HUES64 (cell line): ENCODE measurements at regions not wholly inside any gene's neighbourhood (a gene's known extent, or its start where the extent isn't known, plus 50 kb on each side); places are given as distances from the start of the nearest gene placed in this dataset.

Experiments
- H3K27ac ChIP-seq: 2 replicates; pipeline ENCODE4 v1.7.0; 2013; ENCODE audit warnings: low read depth, low read length, inconsistent platforms
- H3K27me3 ChIP-seq: 2 replicates; pipeline ENCODE4 v1.6.1; 2013; ENCODE audit warnings: mild to moderate bottlenecking, low read length; ENCODE audit not compliant: insufficient read depth
- H3K36me3 ChIP-seq: 2 replicates; pipeline ENCODE4 v1.6.1; 2013; ENCODE audit warnings: mild to moderate bottlenecking, low read length; ENCODE audit not compliant: insufficient read depth
- H3K4me1 ChIP-seq: 2 replicates; pipeline ENCODE4 v1.6.1; 2013; ENCODE audit warnings: mild to moderate bottlenecking, low read length, moderate library complexity; ENCODE audit not compliant: insufficient read depth
- H3K4me3 ChIP-seq: 2 replicates; pipeline ENCODE4 v1.5.1; 2013; ENCODE audit warnings: mild to moderate bottlenecking, low read length, moderate library complexity
- H3K9ac ChIP-seq: 2 replicates; pipeline ENCODE4 v1.6.1; 2013; ENCODE audit warnings: mild to moderate bottlenecking, low read depth, low read length
- H3K9me3 ChIP-seq: 2 replicates; pipeline ENCODE4 v1.6.1; 2013; ENCODE audit warnings: low read depth, low read length; ENCODE audit not compliant: insufficient read depth
- WGBS: fragments of 150-250, 120-280 bp; methylation state at CpG from one replicate; pipeline ENCODE4 v1.1.7; 2013; ENCODE audit warnings: missing lambda C conversion rate; 5-methylcytosine and 5-hydroxymethylcytosine counted together

DNA sequence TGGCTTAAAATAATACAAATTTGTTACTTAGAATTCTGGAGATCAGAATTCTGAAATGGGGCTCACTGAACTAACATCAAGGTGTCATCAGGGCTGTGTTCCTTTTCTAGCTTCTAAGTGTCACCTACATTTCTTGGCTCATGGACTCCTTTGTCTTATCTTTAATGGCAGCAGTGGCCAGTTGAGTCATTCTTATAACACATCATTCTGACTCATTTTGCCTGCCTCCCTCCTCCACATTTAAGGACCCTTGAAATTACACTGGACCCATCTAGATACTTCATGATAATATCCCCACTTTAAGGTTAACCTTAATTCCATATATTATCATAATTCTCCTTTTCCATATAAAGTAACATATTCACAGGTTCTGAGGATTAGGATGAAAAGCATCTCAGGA lies 215.9 kb downstream of the GUCY2F start:
- Histone ChIP-seq H3K4me3 (no peak overlapping the region), H3K9me3 (no peaks in the 10 kb centered on the region), H3K4me1 (no peaks in the 10 kb centered on the region), H3K27me3 (no peaks in the 10 kb centered on the region), H3K9ac (no peak overlapping the region), H3K27ac (no peak overlapping the region), H3K36me3 (no peaks in the 10 kb centered on the region)

DNA sequence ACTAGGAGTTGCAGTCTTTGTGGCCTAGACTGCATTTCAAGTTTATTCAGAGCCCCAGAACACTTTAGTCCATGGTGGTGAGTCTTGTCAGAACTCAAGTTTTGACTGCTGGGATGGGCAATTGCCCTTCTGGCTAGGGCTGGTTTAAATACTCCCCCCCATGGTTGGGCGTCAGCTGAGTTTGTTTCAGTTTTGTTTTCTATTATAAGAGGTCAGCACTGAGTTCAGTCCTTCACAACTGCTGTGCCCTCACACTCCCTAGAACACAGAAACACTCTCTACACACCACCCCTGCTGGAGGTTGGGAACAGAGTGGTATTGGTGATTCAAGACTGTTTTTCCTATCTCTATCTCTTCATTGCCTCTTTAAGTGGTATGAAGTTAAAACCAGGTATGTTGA lies 217.0 kb downstream of the GUCY2F start:
- H3K9ac ChIP-seq, result no peak overlapping the region
- no peaks in the 10 kb centered on the region for H3K4me1 ChIP-seq
- H3K36me3 ChIP-seq, result no peaks in the 10 kb centered on the region
- H3K4me3 ChIP-seq, result no peak overlapping the region
- no peaks in the 10 kb centered on the region for H3K9me3 ChIP-seq
- no peaks in the 10 kb centered on the region for H3K27me3 ChIP-seq
- 100% methylated on average over 1 of the region's 1 CpG for WGBS
- no peak overlapping the region for H3K27ac ChIP-seq

DNA sequence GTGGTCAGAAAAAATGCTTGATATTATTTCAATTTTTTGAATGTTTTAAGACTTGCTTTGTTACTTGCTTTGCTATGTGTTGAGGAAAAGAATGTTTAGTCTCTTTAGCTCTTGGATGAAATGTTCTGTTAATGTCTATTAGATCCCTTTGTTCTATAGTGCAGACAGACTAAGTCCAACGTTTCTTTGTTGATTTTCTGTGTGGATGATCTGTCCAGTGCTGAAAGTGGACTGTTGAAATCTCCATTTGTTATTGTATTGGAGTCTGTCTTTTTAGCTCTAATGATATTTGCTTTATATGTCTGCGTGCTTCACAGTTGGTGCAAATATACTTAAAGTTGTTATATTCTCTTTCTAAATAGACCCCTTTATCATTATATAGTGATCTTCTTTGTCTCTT lies 220.6 kb downstream of the GUCY2F start:
- H3K4me3 ChIP-seq, result no peak overlapping the region
- no peaks in the 10 kb centered on the region for H3K27me3 ChIP-seq
- no peaks in the 10 kb centered on the region for H3K9me3 ChIP-seq
- H3K4me1 ChIP-seq, result no peaks in the 10 kb centered on the region
- no peaks in the 10 kb centered on the region for H3K36me3 ChIP-seq
- 82% methylated on average over 1 of the region's 2 CpGs for WGBS
- no peak overlapping the region for H3K27ac ChIP-seq
- H3K9ac ChIP-seq, result no peak overlapping the region

DNA sequence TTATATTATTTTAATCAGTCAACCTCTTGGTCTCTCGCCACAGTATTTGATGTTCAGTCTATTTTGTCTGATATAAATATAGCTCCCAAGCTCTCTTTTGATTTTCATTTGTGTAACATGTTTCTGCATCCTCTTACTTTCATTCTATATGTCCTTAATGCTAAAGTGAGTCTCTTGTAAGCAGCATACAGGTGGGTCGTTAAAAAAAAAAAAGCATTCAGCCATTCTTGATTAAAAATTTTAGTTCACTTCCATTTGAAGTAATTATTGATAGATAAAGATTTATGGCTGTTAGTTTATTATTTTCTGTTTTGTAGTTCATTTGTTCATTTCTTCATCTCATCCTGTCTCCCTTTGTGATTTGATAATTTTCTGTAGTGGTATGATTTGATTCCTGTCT lies 229.1 kb downstream of the GUCY2F start:
- H3K4me1 ChIP-seq, result no peaks in the 10 kb centered on the region
- H3K4me3 ChIP-seq, result no peak overlapping the region
- H3K27ac ChIP-seq, result no peak overlapping the region
- no CpG with 5 or more reads among the region's 2 CpGs for WGBS
- H3K9me3 ChIP-seq, result 0 out of 2 replicates have a peak, but pooled peaks cover 3% of the 10 kb centered on the region
- no peaks in the 10 kb centered on the region for H3K27me3 ChIP-seq
- no peaks in the 10 kb centered on the region for H3K36me3 ChIP-seq
- no peak overlapping the region for H3K9ac ChIP-seq

DNA sequence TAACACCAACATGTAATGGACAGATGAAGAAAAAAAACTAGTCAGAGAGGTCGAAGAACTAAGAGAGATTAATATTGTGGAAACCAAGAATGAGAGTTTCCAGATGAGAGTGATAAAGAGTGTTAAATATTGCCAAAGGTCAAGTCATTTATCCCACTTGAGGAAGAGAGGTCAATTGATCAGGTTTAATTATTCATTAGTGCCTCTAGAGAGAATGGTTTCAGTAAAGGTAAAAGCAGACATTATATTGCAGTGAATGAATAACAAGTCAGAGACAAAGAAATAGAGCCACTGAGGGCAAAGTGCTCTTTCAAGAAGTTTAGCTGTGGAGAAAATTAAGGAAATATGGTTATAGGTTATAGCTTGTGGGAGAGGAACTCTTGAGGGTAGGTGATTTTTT lies 263.1 kb downstream of the GUCY2F start:
- 0% methylated on average over 1 of the region's 1 CpG for WGBS
- Histone ChIP-seq H3K9ac (no peak overlapping the region), H3K36me3 (no peaks in the 10 kb centered on the region), H3K4me1 (no peaks in the 10 kb centered on the region), H3K4me3 (no peak overlapping the region), H3K27ac (no peak overlapping the region), H3K9me3 (no peaks in the 10 kb centered on the region), H3K27me3 (no peaks in the 10 kb centered on the region)

DNA sequence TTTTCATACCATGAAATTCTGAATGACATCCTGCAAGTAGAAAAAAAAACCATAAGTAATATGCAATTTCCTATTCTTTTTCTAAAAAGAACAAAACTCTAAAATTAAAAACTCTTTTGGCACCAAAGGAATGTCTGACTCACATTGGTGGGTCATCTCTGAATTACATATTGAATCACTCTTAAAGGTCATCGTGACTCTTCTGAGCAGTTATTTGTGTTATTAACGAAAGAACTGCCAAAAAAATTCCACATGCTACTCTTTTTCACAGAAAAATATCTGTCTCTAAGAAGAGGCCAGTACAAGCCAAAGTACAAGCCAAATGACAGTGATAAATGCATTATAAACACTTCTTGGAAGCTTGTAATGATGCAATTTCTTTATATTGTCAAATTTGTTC lies 282.2 kb downstream of the GUCY2F start:
- no peaks in the 10 kb centered on the region for H3K27me3 ChIP-seq
- H3K27ac ChIP-seq, result no peak overlapping the region
- H3K4me3 ChIP-seq, result no peak overlapping the region
- H3K4me1 ChIP-seq, result no peaks in the 10 kb centered on the region
- WGBS, result 96% methylated on average over 2 of the region's 2 CpGs
- no peak overlapping the region for H3K9ac ChIP-seq
- no peaks in the 10 kb centered on the region for H3K36me3 ChIP-seq
- H3K9me3 ChIP-seq, result no peaks in the 10 kb centered on the region

DNA sequence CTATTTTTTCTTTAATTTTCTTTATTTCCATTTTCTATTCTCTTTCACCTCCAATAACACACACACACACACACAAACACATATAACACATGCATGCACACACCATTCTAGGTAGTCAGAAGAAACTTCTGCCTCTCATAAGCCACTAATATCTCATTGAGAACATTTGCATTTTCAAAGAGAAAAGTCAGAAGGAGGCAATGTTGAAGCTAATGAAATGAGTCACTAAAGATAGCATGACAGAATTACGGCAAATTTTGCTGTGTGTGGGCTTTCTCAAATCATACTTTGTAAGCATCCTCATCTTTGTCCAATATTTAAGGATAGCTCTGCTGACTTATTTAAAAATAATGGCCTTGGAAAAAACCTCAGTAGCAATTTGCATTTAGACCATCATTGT lies 291.3 kb downstream of the GUCY2F start:
- Histone ChIP-seq H3K27me3 (no peaks in the 10 kb centered on the region), H3K27ac (no peak overlapping the region), H3K4me1 (peaks cover 12% of the 10 kb centered on the region), H3K9me3 (no peaks in the 10 kb centered on the region), H3K36me3 (no peaks in the 10 kb centered on the region), H3K9ac (no peak overlapping the region), H3K4me3 (no peak overlapping the region)
- no CpG with 5 or more reads among the region's 1 CpG for WGBS

DNA sequence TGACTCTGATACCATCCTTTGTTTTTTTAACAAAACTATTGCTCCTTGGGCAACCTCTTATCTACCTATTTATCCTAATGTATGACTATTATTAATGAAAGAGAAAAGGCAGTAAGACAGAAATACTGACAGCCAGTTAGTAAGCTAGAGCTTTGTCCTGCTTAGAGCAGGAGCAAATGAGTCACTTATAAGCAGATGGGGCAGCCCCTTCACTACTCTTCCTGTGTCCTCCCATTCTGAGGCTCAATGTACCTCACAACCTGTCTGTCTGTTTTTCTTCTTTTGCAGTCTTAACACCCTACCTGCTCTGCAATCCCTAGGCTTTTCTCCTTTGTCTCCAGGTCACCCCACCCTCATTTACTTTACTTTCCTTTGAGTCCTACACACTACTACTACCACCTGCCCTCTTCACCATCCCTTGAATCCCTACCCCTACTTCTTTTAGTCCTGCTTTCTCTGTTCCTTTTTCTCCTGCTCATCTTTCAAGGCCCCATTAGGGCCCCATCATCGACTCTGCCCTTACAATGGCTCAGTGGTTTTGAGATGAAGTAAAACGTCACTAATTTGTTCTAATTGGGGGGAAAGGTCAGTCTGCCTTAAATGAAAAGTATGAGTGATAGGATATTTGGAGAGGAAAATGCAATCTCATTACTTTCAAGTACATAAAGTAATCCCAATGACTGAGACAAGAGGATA lies 294.3 kb downstream of the GUCY2F start:
- Histone ChIP-seq H3K27me3 (no peaks in the 10 kb centered on the region), H3K9ac (no peak overlapping the region), H3K4me3 (no peak overlapping the region), H3K9me3 (no peaks in the 10 kb centered on the region), H3K4me1 (peaks cover 28% of the 10 kb centered on the region), H3K36me3 (no peaks in the 10 kb centered on the region), H3K27ac (no peak overlapping the region)
- 91% methylated on average over 2 of the region's 2 CpGs for WGBS

DNA sequence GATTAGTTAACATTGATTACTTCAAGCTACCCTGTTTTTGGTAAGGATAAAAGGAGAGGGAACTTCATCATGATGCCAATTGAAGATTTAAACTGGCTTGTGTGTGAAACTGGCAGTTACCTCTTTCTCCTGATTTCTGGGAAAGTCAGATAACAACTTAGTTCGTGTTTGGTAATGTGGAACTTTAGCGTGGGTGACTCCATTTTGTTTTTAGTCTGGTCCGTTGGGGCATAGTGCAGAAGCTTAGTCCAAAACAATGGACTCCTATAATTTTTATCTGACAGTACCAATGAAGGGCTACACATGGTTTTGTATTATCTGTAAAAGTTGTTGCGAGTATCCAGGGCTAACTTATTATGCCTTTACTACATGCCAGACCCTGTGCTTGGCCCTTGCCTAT lies 294.9 kb downstream of the GUCY2F start:
- no peak overlapping the region for H3K4me3 ChIP-seq
- WGBS, result 98% methylated on average over 3 of the region's 4 CpGs

DNA sequence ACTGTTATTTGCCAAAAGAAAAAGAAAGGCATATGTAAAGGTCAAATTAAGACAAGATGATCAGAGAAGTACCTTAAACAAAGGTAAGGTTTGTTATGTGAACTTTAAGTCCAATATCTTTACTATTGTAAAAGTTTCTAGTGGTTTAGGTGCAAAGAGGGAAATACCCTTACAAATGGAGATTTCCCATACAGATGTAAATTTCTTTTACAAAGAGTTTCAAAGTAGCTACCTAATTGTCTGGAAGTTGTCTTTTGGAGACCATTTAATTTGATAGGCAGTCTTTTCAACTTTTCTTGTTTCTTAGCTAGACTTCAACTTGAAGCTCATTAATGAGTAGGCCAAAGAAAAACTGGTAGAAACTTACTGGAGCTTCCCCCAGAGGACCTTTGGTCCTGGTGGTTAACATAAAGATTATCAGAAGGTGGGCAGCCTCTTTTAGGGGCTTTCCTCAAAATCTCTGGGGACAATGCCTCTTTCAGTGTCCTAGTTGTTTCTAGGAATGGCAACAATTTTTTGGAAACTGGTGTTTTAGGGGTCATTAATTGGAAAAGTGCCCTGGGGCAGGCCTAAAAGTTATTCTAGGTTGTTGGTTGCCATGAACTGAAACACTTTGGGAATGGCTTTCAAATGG lies 297.3 kb downstream of the GUCY2F start:
- Histone ChIP-seq H3K36me3 (no peaks in the 10 kb centered on the region), H3K9ac (peak overlapping the region; percentile 44; the same call in 1 of the 2 replicates), H3K9me3 (no peaks in the 10 kb centered on the region), H3K4me3 (no peak overlapping the region), H3K27ac (peak overlapping the region; percentile 95), H3K4me1 (peaks cover 28% of the 10 kb centered on the region), H3K27me3 (no peaks in the 10 kb centered on the region)

More for the DNA sequence above, 294.9 kb downstream of the GUCY2F start:
- H3K4me1 ChIP-seq, result peaks cover 28% of the 10 kb centered on the region
- no peak overlapping the region for H3K27ac ChIP-seq
- no peaks in the 10 kb centered on the region for H3K27me3 ChIP-seq
- H3K9ac ChIP-seq, result no peak overlapping the region
- H3K36me3 ChIP-seq, result no peaks in the 10 kb centered on the region
- no peaks in the 10 kb centered on the region for H3K9me3 ChIP-seq

DNA sequence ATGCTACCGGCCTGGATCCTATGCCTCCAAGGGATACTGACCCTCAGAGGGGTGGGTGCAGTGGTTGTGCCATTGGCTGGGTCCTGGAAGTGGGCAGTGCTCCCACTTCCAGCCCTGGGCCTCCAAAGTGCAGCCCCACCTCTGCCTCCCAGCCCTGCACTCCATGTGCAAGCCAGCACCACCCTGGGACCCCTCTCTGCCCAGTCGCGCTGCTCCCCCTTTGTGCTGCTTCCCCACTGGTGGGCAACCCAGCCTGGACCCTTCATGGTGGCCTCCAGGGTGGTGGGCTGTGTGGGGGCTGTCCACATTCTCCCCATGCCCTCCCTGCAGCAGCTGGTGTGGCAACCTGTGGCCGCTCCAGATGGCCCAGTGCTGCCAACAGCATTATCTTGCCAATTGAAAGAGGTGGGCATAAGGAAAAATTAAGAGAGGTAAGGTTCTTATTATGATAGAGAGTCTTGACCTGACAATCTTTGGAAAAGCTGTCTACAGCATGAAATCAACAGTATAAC lies 309.7 kb downstream of the GUCY2F start:
- Histone ChIP-seq H3K27me3 (no peaks in the 10 kb centered on the region), H3K36me3 (no peaks in the 10 kb centered on the region), H3K4me1 (no peaks in the 10 kb centered on the region), H3K4me3 (no peak overlapping the region), H3K9me3 (no peaks in the 10 kb centered on the region), H3K27ac (no peak overlapping the region), H3K9ac (no peak overlapping the region)
- WGBS, result 98% methylated on average over 4 of the region's 4 CpGs
